Prostate gland (tissue), 2 donors: ENCODE measurements at regions not wholly inside any gene's neighbourhood (a gene's known extent, or its start where the extent isn't known, plus 50 kb on each side); places are given as distances from the start of the nearest gene placed in this dataset.
"Not testable (repeated sequence)": the region's sequence is repeated elsewhere in the genome, so short reads cannot be mapped to it uniquely, and the experiment has no call there.

ENCODE experiments used
- CTCF ChIP-seq, 4 experiments: fragments of 200-600 bp in 2 of 4; fragments of 450-650 bp in 2 of 4; sonication (generic) in 2 of 4; IDR thresholded peaks; 1 replicate in 3 of 4; 2 replicates in 1 of 4; pipeline ENCODE4 v1.5.1; 2016 to 2019; ENCODE audit warnings: antibody characterized with exemption in 4 of 4, mild to moderate bottlenecking in 2 of 4, moderate library complexity in 2 of 4
- POLR2A ChIP-seq: fragments of 450-650 bp; IDR thresholded peaks from one replicate; pipeline ENCODE4 v1.6.1; 2016; ENCODE audit warnings: antibody characterized with exemption, mild to moderate bottlenecking
- POLR2AphosphoS5 ChIP-seq: sonication (generic); formaldehyde crosslinking; IDR thresholded peaks from one replicate; pipeline ENCODE4 v1.6.1; 2017; ENCODE audit warnings: antibody characterized with exemption

GRCh38 chr3:73266558-73266957 lies 205.1 kb downstream of the EBLN2 start:
- not testable (repeated sequence) for TF ChIP-seq POLR2AphosphoS5; CTCF (IDR thresholded peaks at IDR 0.05); POLR2A
